OCI-LY3 (cell line): ENCODE measurements at regions not wholly inside any gene's neighbourhood (a gene's known extent, or its start where the extent isn't known, plus 50 kb on each side); places are given as distances from the start of the nearest gene placed in this dataset.

Experiments
- CTCF ChIP-seq: fragments of 200-600, 300-600 bp; sonication (generic); IDR thresholded peaks from 2 replicates; pipeline ENCODE4 v1.5.1; 2014; ENCODE audit warnings: antibody characterized with exemption, low read length, low read depth
- EZH2phosphoT487 ChIP-seq: fragments of 200-600 bp; shearing (Covaris generic); IDR thresholded peaks from 2 replicates; pipeline ENCODE4 v1.6.1; 2018; ENCODE audit warnings: antibody characterized with exemption, mixed run types, low read depth

- TF ChIP-seq CTCF (no peak), EZH2phosphoT487 (no peak)
Measured at GRCh38 chr3:177353140-177353539, 155.9 kb upstream of the TBL1XR1 start.
